Astrocyte (in vitro differentiated cells and primary cell): ENCODE measurements at regions not wholly inside any gene's neighbourhood (a gene's known extent, or its start where the extent isn't known, plus 50 kb on each side); places are given as distances from the start of the nearest gene placed in this dataset.

Experiments used
- EZH2 ChIP-seq: IDR thresholded peaks from 2 replicates; pipeline ENCODE4 v1.6.1; 2012; ENCODE audit warnings: mild to moderate bottlenecking, low read length, inconsistent platforms; ENCODE audit not compliant: insufficient read depth
- TF ChIP-seq, protein P1 (sequence below): IDR thresholded peaks from 2 replicates; pipeline ENCODE4 v1.5.1; 2011; ENCODE audit warnings: low read depth, mild to moderate bottlenecking, inconsistent platforms, low read length, moderate library complexity; ENCODE audit not compliant: insufficient read depth

DNA sequence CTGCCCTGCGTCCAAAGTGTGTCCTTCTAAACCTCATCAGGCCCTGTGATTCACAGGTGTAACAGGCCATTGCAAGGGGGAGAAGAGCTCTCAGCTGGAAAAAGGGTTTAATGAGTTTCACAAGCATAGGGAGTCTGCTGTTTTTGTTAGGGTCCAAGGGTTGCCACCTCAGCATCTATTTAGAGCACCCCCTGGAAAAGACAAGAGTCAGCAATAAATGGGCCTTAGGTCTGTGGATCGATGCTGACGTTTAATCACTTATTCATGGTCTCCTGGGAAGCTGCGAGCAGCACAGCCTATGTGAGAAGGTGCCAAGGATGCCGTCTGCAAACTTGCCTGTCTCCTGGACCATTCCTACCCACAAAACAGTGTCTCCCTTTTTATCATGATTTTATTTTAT lies 78.4 kb upstream of the BAIAP2L1 start:
- TF ChIP-seq, protein P1, sequence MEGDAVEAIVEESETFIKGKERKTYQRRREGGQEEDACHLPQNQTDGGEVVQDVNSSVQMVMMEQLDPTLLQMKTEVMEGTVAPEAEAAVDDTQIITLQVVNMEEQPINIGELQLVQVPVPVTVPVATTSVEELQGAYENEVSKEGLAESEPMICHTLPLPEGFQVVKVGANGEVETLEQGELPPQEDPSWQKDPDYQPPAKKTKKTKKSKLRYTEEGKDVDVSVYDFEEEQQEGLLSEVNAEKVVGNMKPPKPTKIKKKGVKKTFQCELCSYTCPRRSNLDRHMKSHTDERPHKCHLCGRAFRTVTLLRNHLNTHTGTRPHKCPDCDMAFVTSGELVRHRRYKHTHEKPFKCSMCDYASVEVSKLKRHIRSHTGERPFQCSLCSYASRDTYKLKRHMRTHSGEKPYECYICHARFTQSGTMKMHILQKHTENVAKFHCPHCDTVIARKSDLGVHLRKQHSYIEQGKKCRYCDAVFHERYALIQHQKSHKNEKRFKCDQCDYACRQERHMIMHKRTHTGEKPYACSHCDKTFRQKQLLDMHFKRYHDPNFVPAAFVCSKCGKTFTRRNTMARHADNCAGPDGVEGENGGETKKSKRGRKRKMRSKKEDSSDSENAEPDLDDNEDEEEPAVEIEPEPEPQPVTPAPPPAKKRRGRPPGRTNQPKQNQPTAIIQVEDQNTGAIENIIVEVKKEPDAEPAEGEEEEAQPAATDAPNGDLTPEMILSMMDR: no peak
- no peak for TF ChIP-seq EZH2
